Duodenal mucosa (tissue), 2 donors: ENCODE measurements at regions not wholly inside any gene's neighbourhood (a gene's known extent, or its start where the extent isn't known, plus 50 kb on each side); places are given as distances from the start of the nearest gene placed in this dataset.
"Not testable (repeated sequence)": the region's sequence is repeated elsewhere in the genome, so short reads cannot be mapped to it uniquely, and the experiment has no call there.

Source experiments
- H3K27ac ChIP-seq: one replicate; pipeline ENCODE4 v1.7.0; 2013; ENCODE audit warnings: low read depth, low read length
- H3K27me3 ChIP-seq, 2 donors: one replicate each; pipeline ENCODE4 v1.7.0; 2013; ENCODE audit warnings: low read length in 2 of 2, control low read depth in 1 of 2; ENCODE audit not compliant: insufficient read depth in 2 of 2, control insufficient read depth in 1 of 2
- H3K36me3 ChIP-seq, 2 donors: one replicate each; pipeline ENCODE4 v1.7.0; 2013; ENCODE audit warnings: low read length in 2 of 2, control low read depth in 1 of 2; ENCODE audit not compliant: insufficient read depth in 2 of 2, control insufficient read depth in 1 of 2
- H3K4me1 ChIP-seq, 2 donors: one replicate each; pipeline ENCODE4 v1.7.0; 2013; ENCODE audit warnings: low read length in 2 of 2, control low read depth in 1 of 2; ENCODE audit not compliant: insufficient read depth in 2 of 2, control insufficient read depth in 1 of 2
- H3K4me3 ChIP-seq, 2 donors: one replicate each; pipeline ENCODE4 v1.7.0; 2013; ENCODE audit warnings: low read length in 2 of 2, low read depth in 1 of 2
- H3K9ac ChIP-seq, 2 donors: one replicate each; pipeline ENCODE4 v1.7.0; 2013; ENCODE audit warnings: low read length in 2 of 2, low read depth in 1 of 2
- H3K9me3 ChIP-seq, 2 donors: one replicate each; pipeline ENCODE4 v1.7.0; 2013; ENCODE audit warnings: low read length in 2 of 2, control low read depth in 1 of 2; ENCODE audit not compliant: control insufficient read depth in 1 of 2

GRCh38 chr12:31822761-31823160 is 93.9 kb upstream of the AMN1 start:
- Histone ChIP-seq H3K4me1 (no peaks in the 10 kb centered on the region), H3K4me3 (no peak overlapping the region), H3K9ac (no peak overlapping the region), H3K27ac (no peak overlapping the region), H3K36me3 (no peaks in the 10 kb centered on the region), H3K9me3 (peaks cover 0 to 7% of the 10 kb centered on the region in 2 donors), H3K27me3 (no peaks in the 10 kb centered on the region)

- Histone ChIP-seq H3K4me1 (no peaks in the 10 kb centered on the region), H3K9me3 (peaks cover 0 to 7% of the 10 kb centered on the region in 2 donors), H3K27me3 (no peaks in the 10 kb centered on the region)
Measured at GRCh38 chr12:31821484-31821883, 92.7 kb upstream of the AMN1 start.

GRCh38 chr12:31820832-31821231 is 92.0 kb upstream of the AMN1 start:
- Histone ChIP-seq H3K9me3 (peaks cover 0 to 2% of the 10 kb centered on the region in 2 donors), H3K36me3 (no peaks in the 10 kb centered on the region), H3K9ac (no peak overlapping the region), H3K4me1 (no peaks in the 10 kb centered on the region), H3K4me3 (no peak overlapping the region), H3K27me3 (no peaks in the 10 kb centered on the region), H3K27ac (no peak overlapping the region)

More at GRCh38 chr12:31821484-31821883, 92.7 kb upstream of the AMN1 start:
- H3K4me3 ChIP-seq = no peak overlapping the region
- no peak overlapping the region for H3K27ac ChIP-seq
- H3K36me3 ChIP-seq = no peaks in the 10 kb centered on the region
- H3K9ac ChIP-seq = no peak overlapping the region

GRCh38 chr12:31819427-31819826 is 90.6 kb upstream of the AMN1 start:
- Histone ChIP-seq H3K27me3 (no peaks in the 10 kb centered on the region), H3K4me1 (no peaks in the 10 kb centered on the region), H3K4me3 (no peak overlapping the region), H3K27ac (no peak overlapping the region), H3K9me3 (no peaks in the 10 kb centered on the region), H3K36me3 (no peaks in the 10 kb centered on the region), H3K9ac (no peak overlapping the region)

- Histone ChIP-seq H3K27ac (no peak overlapping the region), H3K36me3 (no peaks in the 10 kb centered on the region)
Measured at GRCh38 chr12:31818623-31819268, 89.9 kb upstream of the AMN1 start.

DNA sequence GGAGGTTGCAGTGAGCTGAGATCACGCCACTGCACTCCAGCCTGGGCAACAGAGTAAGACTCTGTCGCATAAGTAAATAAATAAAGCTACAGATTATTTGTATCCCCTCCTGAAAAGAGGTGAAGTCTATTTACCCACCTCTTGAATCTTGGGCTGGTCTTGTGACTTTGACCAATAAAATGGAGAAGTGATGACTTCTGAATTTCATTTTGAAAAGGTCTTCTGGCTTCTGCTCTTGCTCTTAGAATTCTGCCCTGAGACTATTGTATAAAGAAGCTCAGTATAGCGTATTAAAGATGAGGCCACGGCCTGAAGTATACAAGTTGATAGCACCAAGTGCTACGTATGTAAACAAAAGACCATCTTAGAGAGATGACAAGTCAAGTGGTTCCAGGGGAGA is 88.3 kb upstream of the AMN1 start:
- Histone ChIP-seq H3K27me3 (no peaks in the 10 kb centered on the region), H3K4me3 (no peak overlapping the region), H3K9me3 (no peaks in the 10 kb centered on the region)

More at GRCh38 chr12:31818623-31819268, 89.9 kb upstream of the AMN1 start:
- Histone ChIP-seq H3K4me3 (no peak overlapping the region), H3K9ac (no peak overlapping the region), H3K4me1 (no peaks in the 10 kb centered on the region), H3K9me3 (no peaks in the 10 kb centered on the region), H3K27me3 (no peaks in the 10 kb centered on the region)

GRCh38 chr12:31815096-31815495 is 86.3 kb upstream of the AMN1 start:
- Histone ChIP-seq H3K4me3 (no peak overlapping the region), H3K4me1 (no peaks in the 10 kb centered on the region), H3K27ac (no peak overlapping the region), H3K9ac (no peak overlapping the region), H3K36me3 (no peaks in the 10 kb centered on the region), H3K27me3 (no peaks in the 10 kb centered on the region), H3K9me3 (no peaks in the 10 kb centered on the region)

More for the DNA sequence above, 88.3 kb upstream of the AMN1 start:
- Histone ChIP-seq H3K36me3 (no peaks in the 10 kb centered on the region), H3K4me1 (no peaks in the 10 kb centered on the region), H3K9ac (no peak overlapping the region), H3K27ac (no peak overlapping the region)

GRCh38 chr12:31813305-31813704 is 84.5 kb upstream of the AMN1 start:
- H3K4me3 ChIP-seq = no peak overlapping the region
- H3K9me3 ChIP-seq = no peaks in the 10 kb centered on the region
- no peaks in the 10 kb centered on the region for H3K36me3 ChIP-seq
- no peaks in the 10 kb centered on the region for H3K27me3 ChIP-seq
- no peak overlapping the region for H3K27ac ChIP-seq
- H3K9ac ChIP-seq = no peak overlapping the region
- no peaks in the 10 kb centered on the region for H3K4me1 ChIP-seq

DNA sequence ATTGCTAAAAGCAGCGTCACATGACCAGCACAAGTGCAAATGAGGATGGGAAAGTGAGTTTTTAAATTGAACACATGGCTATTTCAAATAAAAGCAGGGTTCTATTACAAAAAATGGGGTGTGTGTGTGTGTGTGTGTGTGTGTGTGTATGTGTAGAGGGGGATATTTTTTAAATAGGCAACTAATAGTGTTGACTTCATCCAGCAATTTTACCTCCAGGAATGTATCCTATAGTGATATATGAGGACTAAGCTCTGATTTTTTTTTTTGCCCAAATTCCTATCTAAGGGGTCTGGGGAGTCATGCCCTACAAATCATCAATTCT is 78.9 kb upstream of the AMN1 start:
- Histone ChIP-seq H3K4me3 (no peak overlapping the region), H3K36me3 (no peaks in the 10 kb centered on the region), H3K27me3 (no peaks in the 10 kb centered on the region), H3K27ac (no peak overlapping the region), H3K4me1 (peaks cover 0 to 3% of the 10 kb centered on the region in 2 donors), H3K9ac (no peak overlapping the region), H3K9me3 (no peaks in the 10 kb centered on the region)

- not testable (repeated sequence) for H3K4me1 ChIP-seq, H3K4me3 ChIP-seq, H3K36me3 ChIP-seq, H3K9ac ChIP-seq, H3K27me3 ChIP-seq, H3K27ac ChIP-seq, H3K9me3 ChIP-seq
Measured at GRCh38 chr12:31807081-31807772, 78.4 kb upstream of the AMN1 start.
